HEK293T (cell line): ENCODE measurements at regions not wholly inside any gene's neighbourhood (a gene's known extent, or its start where the extent isn't known, plus 50 kb on each side); places are given as distances from the start of the nearest gene placed in this dataset.

ENCODE experiments used
- CTCF ChIA-PET: fragments of 350-600 bp; formaldehyde crosslinking; extraction: SDS; loops from one replicate; lab custom pipeline; 2021; ENCODE audit warnings: antibody characterized with exemption, inconsistent platforms; lab: Yijun Ruan, JAX
- POLR2A ChIA-PET: fragments of 350-600 bp; formaldehyde crosslinking; extraction: SDS; loops from one replicate; lab custom pipeline; 2020; ENCODE audit warnings: antibody characterized with exemption, inconsistent platforms; lab: Yijun Ruan, JAX
- DNase-seq: peaks from one replicate; pipeline ENCODE4 v3.0.0; 2012; ENCODE audit warnings: mixed read lengths; ENCODE audit errors: extremely low spot score
- ARNT ChIP-seq: fragments of 450-650 bp; IDR thresholded peaks from 2 replicates; pipeline ENCODE4 v1.6.1; 2017; ENCODE audit warnings: mild to moderate bottlenecking
- BHLHE40 ChIP-seq: fragments of 450-650 bp; IDR thresholded peaks from 2 replicates; pipeline ENCODE4 v1.6.1; 2016; ENCODE audit warnings: mild to moderate bottlenecking, moderate library complexity, borderline replicate concordance
- CTBP1 ChIP-seq: fragments of 450-650 bp; IDR thresholded peaks from 2 replicates; pipeline ENCODE4 v1.6.1; 2016; ENCODE audit warnings: borderline replicate concordance
- ELF4 ChIP-seq: fragments of 450-650 bp; IDR thresholded peaks from 2 replicates; pipeline ENCODE4 v1.6.1; 2017; ENCODE audit warnings: antibody characterized with exemption
- FOXA1 ChIP-seq: fragments of 450-650 bp; IDR thresholded peaks from 2 replicates; pipeline ENCODE4 v1.6.1; 2016; ENCODE audit warnings: mild to moderate bottlenecking
- FOXK2 ChIP-seq: fragments of 450-650 bp; IDR thresholded peaks from 2 replicates; pipeline ENCODE4 v1.6.1; 2016; ENCODE audit warnings: mild to moderate bottlenecking
- FOXM1 ChIP-seq: fragments of 450-650 bp; IDR thresholded peaks from 2 replicates; pipeline ENCODE4 v1.6.1; 2017; ENCODE audit warnings: mild to moderate bottlenecking, borderline replicate concordance
- HDGF ChIP-seq: fragments of 450-650 bp; IDR thresholded peaks from 2 replicates; pipeline ENCODE4 v1.6.1; 2017; ENCODE audit warnings: antibody characterized with exemption, borderline replicate concordance
- L3MBTL2 ChIP-seq: fragments of 450-650 bp; conservative IDR thresholded peaks from 2 replicates; pipeline ENCODE4 v1.6.1; 2016; ENCODE audit warnings: mild to moderate bottlenecking
- LEF1 ChIP-seq: fragments of 450-650 bp; IDR thresholded peaks from 2 replicates; pipeline ENCODE4 v1.6.1; 2017; ENCODE audit warnings: mild to moderate bottlenecking, borderline replicate concordance
- NFRKB ChIP-seq: fragments of 450-650 bp; IDR thresholded peaks from 2 replicates; pipeline ENCODE4 v1.6.1; 2016; ENCODE audit warnings: mild to moderate bottlenecking, moderate library complexity
- PKNOX1 ChIP-seq: fragments of 450-650 bp; IDR thresholded peaks from 2 replicates; pipeline ENCODE4 v1.6.1; 2016
- SP1 ChIP-seq: fragments of 450-650 bp; IDR thresholded peaks from 2 replicates; pipeline ENCODE4 v1.6.1; 2017
- SUZ12 ChIP-seq: fragments of 450-650 bp; IDR thresholded peaks from 2 replicates; pipeline ENCODE4 v1.6.1; 2016; ENCODE audit warnings: mild to moderate bottlenecking
- TARDBP ChIP-seq: fragments of 450-650 bp; IDR thresholded peaks from 2 replicates; pipeline ENCODE4 v1.6.1; 2016
- ZNF384 ChIP-seq: fragments of 450-650 bp; IDR thresholded peaks from 2 replicates; pipeline ENCODE4 v1.6.1; 2016

GRCh38 chr9:36760667-36761420, 188.1 kb downstream of the MELK start:
- TF ChIP-seq ZNF384 (no peak), ARNT (no peak), SUZ12 (no peak), FOXK2 (no peak), FOXA1 (no peak), NFRKB (no peak), TARDBP (no peak), ELF4 (no peak), LEF1 (no peak), SP1 (no peak), HDGF (no peak), CTBP1 (no peak), FOXM1 (no peak), BHLHE40 (no peak), L3MBTL2 (no peak), PKNOX1 (no peak)
- ChIA-PET POLR2A (no interaction called here), CTCF (no interaction called here)
- DNase-seq, result no peak

- POLR2A ChIA-PET, result no interaction called here
- CTCF ChIA-PET, result interaction anchor here (0.6 kb wide), 1 partner anchor 229 kb away, joined by 3 read pairs; no protein-coding TSS in a partner anchor
Observed at GRCh38 chr9:36762958-36763357, 190.3 kb downstream of the MELK start.

GRCh38 chr9:36763778-36764177, 191.1 kb downstream of the MELK start:
- TF ChIP-seq SP1 (no peak), ARNT (no peak), L3MBTL2 (no peak), TARDBP (no peak), FOXM1 (no peak), ELF4 (no peak)
- no peak for DNase-seq
- ChIA-PET CTCF (no interaction called here), POLR2A (no interaction called here)

More at GRCh38 chr9:36762958-36763357, 190.3 kb downstream of the MELK start:
- TF ChIP-seq BHLHE40, result no peak
- TF ChIP-seq LEF1, result no peak
- no peak for TF ChIP-seq TARDBP
- TF ChIP-seq ARNT, result no peak
- no peak for TF ChIP-seq ELF4
- no peak for TF ChIP-seq FOXA1
- TF ChIP-seq SUZ12, result no peak
- TF ChIP-seq FOXM1, result no peak
- no peak for TF ChIP-seq L3MBTL2
- no peak for TF ChIP-seq CTBP1
- no peak for TF ChIP-seq PKNOX1
- no peak for TF ChIP-seq HDGF
- no peak for TF ChIP-seq FOXK2
- TF ChIP-seq SP1, result no peak
- TF ChIP-seq ZNF384, result no peak
- no peak for TF ChIP-seq NFRKB
- no peak for DNase-seq

- no peak for DNase-seq
- no peak for TF ChIP-seq TARDBP
- TF ChIP-seq FOXM1, result no peak
- no peak for TF ChIP-seq L3MBTL2
- no peak for TF ChIP-seq FOXK2
- no peak for TF ChIP-seq SP1
- no peak for TF ChIP-seq ELF4
- TF ChIP-seq LEF1, result no peak
- no peak for TF ChIP-seq SUZ12
- TF ChIP-seq NFRKB, result no peak
- no peak for TF ChIP-seq ARNT
- TF ChIP-seq CTBP1, result no peak
- no peak for TF ChIP-seq PKNOX1
- TF ChIP-seq HDGF, result no peak
- no peak for TF ChIP-seq FOXA1
- no peak for TF ChIP-seq ZNF384
- no peak for TF ChIP-seq BHLHE40
- ChIA-PET POLR2A (no interaction called here), CTCF (interaction anchor here (1.5 kb wide), 1 partner anchor 8 kb away, joined by 3 read pairs; no protein-coding TSS in a partner anchor)
Observed at GRCh38 chr9:36764364-36765076, 191.8 kb downstream of the MELK start.

- no peak for DNase-seq
- TF ChIP-seq CTBP1 (no peak), LEF1 (no peak), TARDBP (no peak), ELF4 (no peak), HDGF (no peak), FOXA1 (no peak), FOXM1 (no peak), PKNOX1 (no peak), BHLHE40 (no peak), FOXK2 (no peak), SUZ12 (no peak), L3MBTL2 (no peak), ARNT (no peak)
- ChIA-PET CTCF (interaction anchor here (1.5 kb wide), 1 partner anchor 8 kb away, joined by 3 read pairs; no protein-coding TSS in a partner anchor), POLR2A (no interaction called here)
Observed at GRCh38 chr9:36765077-36765390, 192.3 kb downstream of the MELK start.
